RCC 7860 (cell line): ENCODE measurements at regions not wholly inside any gene's neighbourhood (a gene's known extent, or its start where the extent isn't known, plus 50 kb on each side); places are given as distances from the start of the nearest gene placed in this dataset.
"Not testable (repeated sequence)": the region's sequence is repeated elsewhere in the genome, so short reads cannot be mapped to it uniquely, and the experiment has no call there.

Experiments used
- DNase-seq: peaks from one replicate; pipeline ENCODE4 v3.0.0-alpha.2; 2015; ENCODE audit warnings: low spot score
- FAIRE-seq: peaks from 2 replicates; lab custom pipeline; 2012; peaks lifted over from hg19 to GRCh38; lab: Jason Lieb, UNC

- FAIRE-seq, DNase-seq: not testable (repeated sequence)
Measured at GRCh38 chr9:41075671-41076070, 52.8 kb downstream of the FOXD4L6 start.

GRCh38 chr9:41074356-41074942 is 54.0 kb downstream of the FOXD4L6 start:
- not testable (repeated sequence) for DNase-seq, FAIRE-seq

DNA sequence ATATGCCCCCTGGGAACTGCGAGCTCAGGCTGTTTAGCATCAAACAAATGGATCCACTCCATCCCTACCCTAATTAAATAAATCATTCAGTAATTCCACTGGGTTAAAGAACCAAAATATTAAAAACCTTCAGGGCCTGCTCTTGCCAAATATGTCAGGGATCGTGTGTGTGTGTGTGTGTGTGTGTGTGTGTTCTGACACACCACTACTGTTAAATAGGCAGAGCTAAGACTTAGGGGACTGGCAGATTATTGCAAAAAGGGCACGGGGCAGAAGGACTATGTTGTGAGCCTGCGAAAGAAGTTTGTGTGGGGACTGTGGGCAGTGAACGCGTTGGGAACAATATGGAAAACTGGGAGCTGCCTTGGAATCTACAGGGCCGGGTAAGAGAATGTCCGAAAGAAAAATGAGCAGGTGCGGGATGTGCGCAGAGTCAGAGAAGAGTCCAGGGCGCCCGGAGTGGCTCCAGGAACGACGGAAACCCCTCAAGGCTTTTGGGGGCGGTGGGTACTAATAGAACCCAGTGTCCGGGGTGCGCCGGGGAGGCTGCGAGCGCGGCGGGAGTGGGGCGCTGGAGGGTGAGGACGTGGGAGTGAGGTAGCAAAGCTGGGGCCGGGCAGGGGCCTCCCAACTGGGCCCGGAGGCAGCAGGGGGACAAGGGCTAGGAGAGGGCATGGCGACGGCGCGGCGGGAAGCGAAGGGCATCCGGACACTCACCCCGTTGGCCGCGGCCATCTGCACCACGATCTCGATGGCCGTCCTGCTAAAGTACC is 54.8 kb downstream of the FOXD4L6 start:
- not testable (repeated sequence) for FAIRE-seq, DNase-seq

DNA sequence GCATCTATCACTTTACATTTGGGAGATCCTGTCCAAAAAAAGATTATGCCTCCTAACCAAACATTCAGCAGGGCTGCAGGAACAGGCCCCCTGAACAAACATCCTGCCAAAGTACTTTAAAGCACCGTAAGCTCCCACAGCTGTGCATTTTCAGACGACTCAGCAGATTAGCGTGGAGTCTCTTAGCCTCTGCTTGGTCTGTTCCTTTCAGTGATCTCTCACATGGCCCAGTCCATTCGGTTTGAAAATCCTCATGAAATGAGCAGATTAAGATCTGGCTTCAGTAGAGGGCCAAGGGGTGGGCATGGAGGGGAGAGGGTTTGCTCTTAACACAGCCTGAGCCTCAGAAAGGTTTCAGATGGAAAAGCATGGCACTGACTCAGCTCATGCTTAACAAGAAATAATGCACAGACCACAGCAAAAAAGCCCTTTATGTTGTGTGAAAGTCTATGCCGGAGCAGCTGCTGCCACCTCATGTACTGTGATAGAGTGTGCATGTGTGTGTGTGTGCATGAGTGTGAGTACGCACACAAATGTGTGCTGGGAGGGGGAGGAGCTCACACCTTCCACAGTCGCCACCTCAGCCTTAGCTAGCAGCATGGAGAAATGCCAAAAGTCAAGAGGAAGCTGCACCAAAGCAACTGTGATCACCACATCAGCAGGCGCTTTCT is 64.2 kb downstream of the FOXD4L6 start:
- not testable (repeated sequence) for FAIRE-seq
- peak; percentile 27 for DNase-seq

- FAIRE-seq, DNase-seq: not testable (repeated sequence)
Measured at GRCh38 chr9:41063243-41063642, 65.2 kb downstream of the FOXD4L6 start.

DNA sequence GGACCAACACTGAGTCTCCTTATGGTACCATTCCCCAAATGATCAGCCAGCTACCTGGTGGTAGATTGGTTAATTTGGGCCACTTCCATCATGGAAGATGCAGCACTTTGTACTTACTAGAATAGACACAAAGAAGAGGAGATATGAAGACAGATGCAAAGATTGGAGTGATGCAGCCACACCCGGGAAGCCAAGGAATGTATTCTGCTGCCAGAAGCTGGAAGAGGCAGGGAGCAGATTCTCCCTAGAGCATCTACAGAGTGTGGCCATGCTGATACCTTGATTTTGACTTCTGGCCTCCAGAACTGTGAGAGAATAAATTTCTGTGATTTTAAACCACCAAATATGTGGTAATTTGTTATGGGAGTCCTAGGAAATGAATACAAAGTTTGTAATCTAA is 68.9 kb downstream of the FOXD4L6 start:
- not testable (repeated sequence) for DNase-seq, FAIRE-seq

GRCh38 chr9:41053666-41054363 is 74.7 kb downstream of the FOXD4L6 start:
- FAIRE-seq = not testable (repeated sequence)
- peak; percentile 44 for DNase-seq

DNA sequence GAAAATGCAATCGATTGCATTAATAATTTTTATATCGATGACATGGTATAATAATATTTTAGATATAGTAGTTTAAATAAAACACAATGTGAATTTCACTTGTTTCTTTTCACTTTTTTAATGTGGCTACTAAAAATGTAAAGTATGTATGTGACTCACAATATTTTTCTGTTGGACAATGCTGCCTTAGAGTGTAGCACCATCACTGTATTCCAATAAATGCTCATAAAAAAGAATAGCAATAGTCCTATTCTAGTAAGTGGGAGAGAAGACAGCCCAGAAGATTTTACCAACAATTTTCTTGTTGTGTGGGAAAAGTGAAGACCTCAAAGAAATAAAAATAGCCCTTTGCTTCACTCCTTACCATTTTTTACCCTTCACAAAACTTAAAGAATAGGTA is 79.8 kb downstream of the FOXD4L6 start:
- FAIRE-seq, DNase-seq: not testable (repeated sequence)

DNA sequence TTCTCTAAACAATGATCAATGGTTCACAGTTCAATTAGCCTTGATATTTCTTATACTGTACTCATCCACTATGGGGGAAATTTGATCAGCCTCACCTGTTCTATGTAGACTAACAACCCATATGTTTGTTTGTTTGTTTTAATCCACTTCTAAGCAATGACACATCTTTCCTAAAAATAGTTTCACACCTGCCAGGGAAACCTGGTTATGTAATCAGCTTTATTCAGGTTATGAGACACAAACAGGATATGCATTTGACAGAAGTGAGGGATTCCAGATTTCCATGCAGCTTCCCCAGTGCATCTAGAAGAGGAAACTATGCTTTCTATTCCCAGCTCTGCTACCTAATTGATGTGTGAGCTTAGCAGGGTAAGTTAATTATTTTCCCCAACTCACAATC is 80.7 kb downstream of the FOXD4L6 start:
- FAIRE-seq, DNase-seq: not testable (repeated sequence)

GRCh38 chr9:41044930-41045329 is 83.6 kb downstream of the FOXD4L6 start:
- not testable (repeated sequence) for DNase-seq, FAIRE-seq

- not testable (repeated sequence) for FAIRE-seq, DNase-seq
Measured at GRCh38 chr9:41043433-41043832, 85.0 kb downstream of the FOXD4L6 start.

- not testable (repeated sequence) for DNase-seq
Measured at GRCh38 chr9:41042111-41042510, 86.4 kb downstream of the FOXD4L6 start.

DNA sequence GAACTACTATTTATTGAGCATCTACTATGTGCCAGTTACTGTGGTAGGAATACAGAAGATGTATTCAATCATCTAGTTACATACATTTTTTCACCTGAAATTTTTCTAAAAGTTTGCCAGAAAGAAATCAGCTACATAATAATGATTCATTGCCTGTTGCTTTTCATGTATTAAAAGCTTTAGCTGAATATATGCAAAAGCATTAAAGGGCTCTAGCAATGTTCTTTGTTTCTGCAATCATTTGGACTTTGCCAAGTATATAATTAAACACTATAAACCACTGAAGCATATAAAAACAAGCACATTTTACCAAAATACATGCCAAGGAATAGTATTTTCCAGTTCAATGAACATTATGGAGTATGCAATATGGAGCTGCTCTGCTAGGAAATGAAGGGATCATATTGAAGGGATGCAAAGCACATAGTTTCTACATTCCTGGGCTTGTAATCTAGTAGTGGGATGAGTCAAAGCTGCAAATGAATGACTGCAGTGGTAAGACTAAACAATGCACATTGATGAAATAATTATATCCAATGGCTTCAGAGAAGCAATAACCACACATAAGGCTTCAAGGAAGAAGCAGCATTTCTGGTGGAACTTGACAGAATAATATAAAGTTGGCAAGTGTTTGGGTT is 87.7 kb downstream of the FOXD4L6 start:
- DNase-seq = peak; percentile 11
- FAIRE-seq = not testable (repeated sequence)

More at GRCh38 chr9:41042111-41042510, 86.4 kb downstream of the FOXD4L6 start:
- not testable (repeated sequence) for FAIRE-seq

- peak; percentile 29 for DNase-seq
- not testable (repeated sequence) for FAIRE-seq
Measured at GRCh38 chr9:41035276-41035675, 93.2 kb downstream of the FOXD4L6 start.

DNA sequence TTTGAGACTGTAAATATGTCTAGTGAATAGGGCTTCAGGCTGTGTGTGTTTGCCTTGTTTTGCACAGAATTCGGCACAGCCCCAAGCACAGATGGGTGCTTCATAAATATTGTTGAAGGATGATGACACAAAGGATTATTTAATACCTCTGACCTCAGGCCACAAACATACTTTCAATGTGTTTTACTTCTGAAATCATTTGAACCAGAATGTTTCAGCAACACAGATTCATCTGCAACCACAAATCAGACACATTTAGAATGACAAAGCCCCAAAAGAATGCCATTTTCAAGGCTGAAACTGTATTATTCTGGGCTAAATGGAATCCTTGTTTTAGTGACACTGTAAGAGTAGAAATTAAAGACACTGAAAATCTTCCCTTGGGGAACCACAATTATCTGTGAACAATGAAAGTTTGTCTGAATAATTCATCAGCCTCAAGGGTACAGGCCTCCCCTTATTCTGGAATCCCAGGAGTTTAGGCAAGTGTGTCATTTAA is 93.7 kb downstream of the FOXD4L6 start:
- not testable (repeated sequence) for FAIRE-seq
- peak; percentile 71 for DNase-seq

GRCh38 chr9:41033877-41034276 is 94.6 kb downstream of the FOXD4L6 start:
- DNase-seq = peak; percentile 14
- not testable (repeated sequence) for FAIRE-seq

DNA sequence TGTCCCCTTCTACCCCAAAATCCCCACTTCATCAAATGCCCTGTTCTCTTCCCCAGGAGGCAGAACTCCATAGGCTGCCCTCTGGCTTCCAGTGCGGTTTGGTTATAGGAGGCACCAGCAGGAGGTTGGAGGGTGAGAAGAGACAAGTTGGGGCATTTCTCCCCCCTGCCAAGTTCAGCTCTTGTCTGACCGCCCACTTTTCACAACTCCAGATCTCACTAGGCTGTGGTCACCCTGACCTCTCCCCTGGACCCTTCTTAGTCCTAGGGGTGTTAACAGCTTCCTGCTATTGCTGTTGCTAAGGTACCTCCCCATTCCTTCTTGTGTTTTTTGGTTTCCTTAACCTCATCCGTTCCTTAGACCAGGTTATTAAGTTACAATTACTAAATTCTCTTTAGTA is 95.1 kb downstream of the FOXD4L6 start:
- FAIRE-seq, DNase-seq: not testable (repeated sequence)

- DNase-seq = not testable (repeated sequence)
Measured at GRCh38 chr9:41026912-41027676, 101.4 kb downstream of the FOXD4L6 start.

DNA sequence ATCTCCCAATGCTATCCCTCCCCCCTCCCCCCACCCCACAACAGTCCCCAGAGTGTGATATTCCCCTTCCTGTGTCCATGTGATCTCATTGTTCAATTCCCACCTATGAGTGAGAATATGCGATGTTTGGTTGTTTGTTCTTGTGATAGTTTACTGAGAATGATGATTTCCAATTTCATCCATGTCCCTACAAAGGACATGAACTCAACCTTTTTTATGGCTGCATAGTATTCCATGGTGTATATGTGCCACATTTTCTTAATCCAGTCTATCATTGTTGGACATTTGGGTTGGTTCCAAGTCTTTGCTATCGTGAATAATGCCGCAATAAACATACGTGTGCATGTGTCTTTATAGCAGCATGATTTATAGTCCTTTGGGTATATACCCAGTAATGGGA is 106.1 kb downstream of the FOXD4L6 start:
- not testable (repeated sequence) for DNase-seq, FAIRE-seq

More at GRCh38 chr9:41026912-41027676, 101.4 kb downstream of the FOXD4L6 start:
- not testable (repeated sequence) for FAIRE-seq
